AG09319 (cell line): ENCODE measurements at regions not wholly inside any gene's neighbourhood (a gene's known extent, or its start where the extent isn't known, plus 50 kb on each side); places are given as distances from the start of the nearest gene placed in this dataset.

Experiments
- DNase-seq: peaks from one replicate; pipeline ENCODE4 v3.0.0-alpha.2; 2010; ENCODE audit warnings: low read depth; ENCODE audit errors: extremely low read depth
- CTCF ChIP-seq: IDR thresholded peaks from 2 replicates; pipeline ENCODE4 v1.5.1; 2011; ENCODE audit warnings: low read depth, mild to moderate bottlenecking, inconsistent platforms, low read length, moderate library complexity

- peak; percentile 56 for DNase-seq
- TF ChIP-seq CTCF = no peak
Measured at GRCh38 chr6:11653028-11653583, 115.6 kb downstream of the TMEM170B start.

DNA sequence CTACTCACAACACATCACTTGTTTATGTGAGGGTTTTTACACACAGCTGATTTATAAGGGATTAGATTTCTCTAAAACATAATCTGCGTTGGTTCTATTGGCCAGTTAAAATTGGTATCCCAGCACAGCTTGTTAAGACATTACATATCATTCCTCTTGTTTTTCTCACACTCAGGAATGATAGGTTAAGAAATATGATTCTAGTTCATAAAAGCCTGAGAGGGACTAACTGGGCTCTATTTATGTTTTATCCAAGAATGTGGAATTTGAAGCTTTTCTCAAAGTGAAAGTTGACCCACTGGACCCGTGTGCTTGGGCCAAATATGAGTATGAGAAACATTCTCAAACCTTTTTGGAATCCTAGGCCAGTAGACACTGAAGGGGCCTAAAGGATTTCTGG lies 117.3 kb downstream of the TMEM170B start:
- peak; percentile 19 for DNase-seq
- no peak for TF ChIP-seq CTCF

DNA sequence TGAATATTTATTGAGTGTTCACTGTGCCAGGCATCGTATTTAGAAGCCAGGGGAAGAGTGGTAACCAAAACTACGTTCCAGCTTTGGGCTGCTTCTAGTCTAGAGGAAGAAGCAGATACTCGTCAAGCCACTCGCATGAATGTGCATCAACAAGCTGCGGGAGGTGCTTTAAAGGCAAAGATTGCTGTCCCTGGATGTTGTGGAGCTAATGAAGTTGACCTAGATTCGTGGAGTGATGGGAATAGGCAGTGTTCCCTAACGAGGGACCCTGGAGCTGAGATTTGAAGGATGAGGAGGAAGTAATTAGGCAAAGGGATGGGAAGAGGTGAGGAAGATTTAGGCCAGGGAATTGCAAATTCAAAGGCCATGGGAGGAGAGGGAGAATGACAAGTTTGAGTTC lies 118.9 kb downstream of the TMEM170B start:
- DNase-seq = no peak
- no peak for TF ChIP-seq CTCF

DNA sequence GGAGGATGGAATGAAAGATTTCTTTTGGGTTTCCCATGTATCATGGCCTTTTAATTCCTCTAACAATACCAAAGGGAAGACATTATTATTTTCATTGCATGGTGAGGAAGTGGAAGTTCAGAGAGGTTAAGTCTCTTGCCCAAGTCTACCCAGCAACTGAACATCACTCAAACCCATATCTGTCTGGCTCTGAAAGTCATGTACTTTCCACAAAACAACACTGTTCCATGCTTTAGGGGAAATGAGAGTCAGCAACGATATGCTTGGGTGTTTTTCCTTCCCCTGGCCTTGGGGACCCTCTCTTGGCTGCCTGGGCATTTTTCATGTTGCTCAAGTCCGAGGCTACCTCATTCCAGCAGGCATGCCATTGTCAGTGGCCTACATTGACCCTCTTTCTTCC lies 118.8 kb downstream of the ADTRP start:
- no peak for DNase-seq
- no peak for TF ChIP-seq CTCF

GRCh38 chr6:11662323-11662722 lies 116.3 kb downstream of the ADTRP start:
- DNase-seq = no peak
- TF ChIP-seq CTCF = no peak

DNA sequence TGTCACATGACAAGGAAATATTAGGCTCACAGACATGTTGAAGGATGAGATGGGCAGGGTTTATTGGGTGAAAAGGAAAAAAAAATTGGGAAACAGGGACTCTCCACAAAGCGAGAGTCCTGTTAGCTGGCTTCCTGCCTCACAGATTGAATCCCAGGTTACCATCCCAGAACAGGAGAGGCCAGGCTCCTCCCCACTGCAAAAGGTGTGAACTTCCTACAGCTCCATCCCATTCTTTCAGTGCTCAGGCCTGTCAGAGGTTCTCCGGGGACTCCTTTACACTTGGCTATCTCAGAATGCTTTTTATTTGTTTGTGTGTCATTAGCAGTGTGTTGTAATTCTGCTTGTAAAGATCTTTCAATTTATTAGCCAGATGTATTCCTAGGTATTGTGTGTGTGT lies 115.1 kb downstream of the ADTRP start:
- DNase-seq = no peak
- TF ChIP-seq CTCF = no peak
